Upper lobe of right lung (tissue), 1 donor: ENCODE measurements at regions not wholly inside any gene's neighbourhood (a gene's known extent, or its start where the extent isn't known, plus 50 kb on each side); places are given as distances from the start of the nearest gene placed in this dataset.

Source experiments
- ATAC-seq: fragments of 200-7000 bp; cut with Tn5 transposase; one replicate; pipeline ENCODE4 v1.9.1; 2020; ENCODE audit warnings: mild to moderate bottlenecking, moderate library complexity
- DNase-seq: peaks from one replicate; pipeline ENCODE4 v3.0.0-alpha.2; 2020
- H3K27ac ChIP-seq: fragments of 200-600 bp; one replicate; pipeline ENCODE4 v1.8.0; 2022
- H3K27me3 ChIP-seq: fragments of 200-600 bp; one replicate; pipeline ENCODE4 v1.8.0; 2022; ENCODE audit warnings: mild to moderate bottlenecking
- H3K36me3 ChIP-seq: fragments of 200-600 bp; one replicate; pipeline ENCODE4 v1.8.0; 2022
- H3K4me1 ChIP-seq: fragments of 200-600 bp; one replicate; pipeline ENCODE4 v1.8.0; 2022
- H3K4me3 ChIP-seq: fragments of 200-600 bp; one replicate; pipeline ENCODE4 v1.8.0; 2022; ENCODE audit warnings: mild to moderate bottlenecking
- H3K9me3 ChIP-seq: fragments of 200-600 bp; one replicate; pipeline ENCODE4 v1.8.0; 2022
- CTCF ChIP-seq: fragments of 200-600 bp; IDR thresholded peaks from one replicate; pipeline ENCODE4 v1.8.0; 2022; ENCODE audit warnings: antibody characterized with exemption
- intact Hi-C: fragments of 100-400 bp; cut with DNase I; formaldehyde crosslinking; loops from one replicate; pipeline ENCODE4 v1.11.0; 2022
- donor health status: DM: no; HTN: yes; CAD: no; lungs with severe emphysema.

GRCh38 chr15:97687654-97688053 lies 272.8 kb upstream of the ARRDC4 start:
- Histone ChIP-seq H3K27ac (no peak overlapping the region), H3K4me1 (no peaks in the 10 kb centered on the region), H3K4me3 (no peak overlapping the region), H3K9me3 (no peaks in the 10 kb centered on the region), H3K36me3 (no peaks in the 10 kb centered on the region), H3K27me3 (no peaks in the 10 kb centered on the region)
- ATAC-seq (no peak), DNase-seq (no peak)
- intact Hi-C loops = no loop called here
- TF ChIP-seq CTCF = no peak

- intact Hi-C loops = no loop called here
- TF ChIP-seq CTCF = no peak
- Histone ChIP-seq H3K9me3 (no peaks in the 10 kb centered on the region), H3K27me3 (no peaks in the 10 kb centered on the region), H3K4me1 (no peaks in the 10 kb centered on the region), H3K27ac (no peak overlapping the region), H3K36me3 (no peaks in the 10 kb centered on the region), H3K4me3 (no peak overlapping the region)
- DNase-seq (no peak), ATAC-seq (no peak)
Measured at GRCh38 chr15:97688177-97688576, 272.3 kb upstream of the ARRDC4 start.

GRCh38 chr15:97688886-97689285 lies 271.6 kb upstream of the ARRDC4 start:
- no peaks in the 10 kb centered on the region for H3K27me3 ChIP-seq
- H3K4me3 ChIP-seq = no peak overlapping the region
- ATAC-seq (no peak), DNase-seq (no peak)
- no peaks in the 10 kb centered on the region for H3K36me3 ChIP-seq
- H3K9me3 ChIP-seq = no peaks in the 10 kb centered on the region
- intact Hi-C loops = no loop called here
- no peak overlapping the region for H3K27ac ChIP-seq
- H3K4me1 ChIP-seq = no peaks in the 10 kb centered on the region
- no peak for TF ChIP-seq CTCF

GRCh38 chr15:97691078-97691477 lies 269.4 kb upstream of the ARRDC4 start:
- no peak for DNase-seq
- intact Hi-C loops = no loop called here
- no peaks in the 10 kb centered on the region for H3K4me1 ChIP-seq
- H3K27me3 ChIP-seq = no peaks in the 10 kb centered on the region
- ATAC-seq = no peak
- no peaks in the 10 kb centered on the region for H3K9me3 ChIP-seq
- no peak overlapping the region for H3K27ac ChIP-seq
- H3K36me3 ChIP-seq = no peaks in the 10 kb centered on the region
- no peak for TF ChIP-seq CTCF
- H3K4me3 ChIP-seq = no peak overlapping the region

GRCh38 chr15:97691799-97692198 lies 268.7 kb upstream of the ARRDC4 start:
- Histone ChIP-seq H3K27me3 (no peaks in the 10 kb centered on the region), H3K9me3 (no peaks in the 10 kb centered on the region), H3K36me3 (no peaks in the 10 kb centered on the region), H3K4me3 (no peak overlapping the region), H3K4me1 (no peaks in the 10 kb centered on the region), H3K27ac (no peak overlapping the region)
- no peak for ATAC-seq
- no peak for TF ChIP-seq CTCF
- DNase-seq = no peak
- intact Hi-C loops = no loop called here

GRCh38 chr15:97692301-97693015 lies 268.0 kb upstream of the ARRDC4 start:
- no peaks in the 10 kb centered on the region for H3K27me3 ChIP-seq
- no peak overlapping the region for H3K27ac ChIP-seq
- no peaks in the 10 kb centered on the region for H3K4me1 ChIP-seq
- no peaks in the 10 kb centered on the region for H3K36me3 ChIP-seq
- ATAC-seq = no peak
- H3K4me3 ChIP-seq = no peak overlapping the region
- TF ChIP-seq CTCF = no peak
- intact Hi-C loops = no loop called here
- H3K9me3 ChIP-seq = no peaks in the 10 kb centered on the region
- no peak for DNase-seq
